Endodermal cell (in vitro differentiated cells): ENCODE measurements at regions not wholly inside any gene's neighbourhood (a gene's known extent, or its start where the extent isn't known, plus 50 kb on each side); places are given as distances from the start of the nearest gene placed in this dataset.

Experiments used
- DNase-seq: peaks from one replicate; pipeline ENCODE4 v3.0.0-alpha.2; 2017
- H3K27ac ChIP-seq: 2 replicates; pipeline ENCODE4 v1.5.1; 2013; ENCODE audit warnings: mild to moderate bottlenecking, low read depth, low read length, moderate library complexity
- H3K27me3 ChIP-seq: 2 replicates; pipeline ENCODE4 v1.6.1; 2013; ENCODE audit warnings: mild to moderate bottlenecking, low read length, moderate library complexity; ENCODE audit not compliant: insufficient read depth, control insufficient read depth, poor library complexity, severe bottlenecking
- H3K36me3 ChIP-seq: 2 replicates; pipeline ENCODE4 v1.7.0; 2013; ENCODE audit warnings: mild to moderate bottlenecking, low read length, moderate library complexity; ENCODE audit not compliant: control insufficient read depth, insufficient read depth
- H3K4me1 ChIP-seq: one replicate; pipeline ENCODE4 v1.7.0; 2013; ENCODE audit warnings: low read length; ENCODE audit not compliant: control insufficient read depth, insufficient read depth
- H3K4me3 ChIP-seq: 2 replicates; pipeline ENCODE4 v1.5.1; 2013; ENCODE audit warnings: mild to moderate bottlenecking, low read length, moderate library complexity
- H3K9ac ChIP-seq: 2 replicates; pipeline ENCODE4 v1.6.1; 2013; ENCODE audit warnings: mild to moderate bottlenecking, low read length, moderate library complexity; ENCODE audit not compliant: poor library complexity, severe bottlenecking; ENCODE audit errors: extremely low read depth
- H3K9me3 ChIP-seq: 2 replicates; pipeline ENCODE4 v1.6.1; 2013; ENCODE audit warnings: mild to moderate bottlenecking, low read length, moderate library complexity; ENCODE audit not compliant: control insufficient read depth
- H3K27ac Mint-ChIP-seq: 2 replicates; pipeline ENCODE4 v1.8.0; 2020; ENCODE audit warnings: mixed read lengths
- H3K27me3 Mint-ChIP-seq: 2 replicates; pipeline ENCODE4 v1.8.0; 2021; ENCODE audit warnings: mild to moderate bottlenecking, mixed read lengths; ENCODE audit not compliant: insufficient read depth
- H3K36me3 Mint-ChIP-seq: 2 replicates; pipeline ENCODE4 v1.8.0; 2020; ENCODE audit warnings: low read depth, mixed read lengths
- H3K4me1 Mint-ChIP-seq: 2 replicates; pipeline ENCODE4 v1.8.0; 2020; ENCODE audit warnings: mixed read lengths
- H3K4me3 Mint-ChIP-seq: 2 replicates; pipeline ENCODE4 v1.8.0; 2020; ENCODE audit warnings: mild to moderate bottlenecking, moderate library complexity, mixed read lengths
- H3K9me3 Mint-ChIP-seq: 2 replicates; pipeline ENCODE4 v1.8.0; 2020; ENCODE audit warnings: mild to moderate bottlenecking, mixed read lengths
- CTCF ChIP-seq: fragments of 200-600 bp; sonication (generic); conservative IDR thresholded peaks from 2 replicates; pipeline ENCODE4 v1.5.0; 2021; ENCODE audit warnings: antibody characterized with exemption, mild to moderate bottlenecking
- WGBS, 2 experiments: methylation state at CpG; one replicate each; pipeline versions ENCODE4 v1.1.5 to v1.1.7; 2013; ENCODE audit warnings: missing lambda C conversion rate in 2 of 2, mixed read lengths in 1 of 2; ENCODE audit not compliant: insufficient coverage in 1 of 2, insufficient read length in 1 of 2; 5-methylcytosine and 5-hydroxymethylcytosine counted together

DNA sequence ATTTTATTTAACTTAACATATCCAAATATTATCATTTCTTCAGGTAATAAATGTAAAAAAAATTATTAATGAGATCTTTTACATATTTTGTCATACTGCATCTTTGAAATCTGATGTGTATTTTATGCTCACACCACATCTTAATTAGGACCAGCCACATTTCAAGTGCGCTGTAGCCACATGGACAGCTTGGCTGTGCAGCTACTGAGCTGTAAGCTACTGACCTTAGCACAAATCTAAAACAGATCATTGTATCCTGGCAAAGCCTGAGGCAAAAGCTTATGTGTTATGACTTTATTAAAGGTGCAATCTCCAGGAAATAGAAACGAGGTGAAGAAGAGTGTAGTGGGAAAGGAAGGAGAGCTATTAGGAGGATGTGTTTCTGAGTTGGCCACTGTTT, 126.7 kb upstream of the UBE2E2 start:
- Mint-ChIP-seq H3K36me3 (no peaks in the 10 kb centered on the region), H3K9me3 (no peaks in the 10 kb centered on the region), H3K27ac (no peak overlapping the region), H3K4me1 (peaks cover 22% of the 10 kb centered on the region), H3K27me3 (peaks cover 74% of the 10 kb centered on the region), H3K4me3 (no peak overlapping the region)
- H3K36me3 ChIP-seq: no peaks in the 10 kb centered on the region
- H3K27me3 ChIP-seq: no peaks in the 10 kb centered on the region
- H3K4me1 ChIP-seq: peaks cover 2% of the 10 kb centered on the region
- H3K9ac ChIP-seq: no peak overlapping the region
- TF ChIP-seq CTCF: no peak
- no peak for DNase-seq
- WGBS, 2 experiments: 75 to 89% methylated on average over 2 of the region's 2 CpGs
- H3K4me3 ChIP-seq: no peak overlapping the region
- H3K9me3 ChIP-seq: no peaks in the 10 kb centered on the region
- H3K27ac ChIP-seq: no peak overlapping the region

DNA sequence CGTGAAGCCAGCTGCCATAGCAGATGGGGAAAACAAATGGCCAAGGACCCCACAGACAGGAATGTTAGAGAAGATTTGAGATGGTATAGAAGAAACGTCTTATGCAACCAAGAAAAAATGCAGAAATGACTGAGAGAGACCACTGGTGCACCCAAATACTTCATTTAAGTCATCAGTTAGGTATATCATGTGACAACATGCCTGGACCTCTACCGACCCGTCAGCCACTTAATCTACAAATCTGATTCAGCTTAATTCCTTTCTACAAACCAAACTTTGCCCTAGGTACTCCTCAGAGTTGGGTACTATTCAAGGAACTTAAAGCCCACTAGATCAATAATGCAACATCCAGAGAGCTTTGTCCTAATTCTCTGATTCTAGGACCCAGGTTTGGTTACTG, 126.0 kb upstream of the UBE2E2 start:
- H3K4me1 ChIP-seq: peaks cover 2% of the 10 kb centered on the region
- Mint-ChIP-seq H3K9me3 (no peaks in the 10 kb centered on the region), H3K27ac (no peak overlapping the region), H3K4me1 (peaks cover 22% of the 10 kb centered on the region), H3K36me3 (no peaks in the 10 kb centered on the region), H3K4me3 (no peak overlapping the region), H3K27me3 (peaks cover 70% of the 10 kb centered on the region)
- H3K9ac ChIP-seq: no peak overlapping the region
- WGBS, 2 experiments: 92 to 95% methylated on average over 4 of the region's 4 CpGs
- H3K27ac ChIP-seq: no peak overlapping the region
- no peak for DNase-seq
- H3K4me3 ChIP-seq: no peak overlapping the region
- H3K36me3 ChIP-seq: no peaks in the 10 kb centered on the region
- H3K27me3 ChIP-seq: no peaks in the 10 kb centered on the region
- no peaks in the 10 kb centered on the region for H3K9me3 ChIP-seq
- TF ChIP-seq CTCF: no peak

GRCh38 chr3:23078735-23079134, 124.4 kb upstream of the UBE2E2 start:
- no peaks in the 10 kb centered on the region for H3K27me3 ChIP-seq
- H3K4me1 Mint-ChIP-seq: peaks cover 22% of the 10 kb centered on the region
- no peak overlapping the region for H3K9ac ChIP-seq
- H3K36me3 Mint-ChIP-seq: no peaks in the 10 kb centered on the region
- H3K9me3 ChIP-seq: no peaks in the 10 kb centered on the region
- H3K4me1 ChIP-seq: peaks cover 2% of the 10 kb centered on the region
- no peak for TF ChIP-seq CTCF
- no peak overlapping the region for H3K27ac ChIP-seq
- no peaks in the 10 kb centered on the region for H3K9me3 Mint-ChIP-seq
- peaks cover 65% of the 10 kb centered on the region for H3K27me3 Mint-ChIP-seq
- no peak overlapping the region for H3K4me3 ChIP-seq
- H3K36me3 ChIP-seq: no peaks in the 10 kb centered on the region
- peak; percentile 63 for DNase-seq
- no peak overlapping the region for H3K27ac Mint-ChIP-seq
- 64 to 68% methylated on average over 3 to 6 of the region's 6 CpGs for WGBS, 2 experiments
- H3K4me3 Mint-ChIP-seq: no peak overlapping the region
